ENCODE measurements at regions not wholly inside any gene's neighbourhood (a gene's known extent, or its start where the extent isn't known, plus 50 kb on each side); places are given as distances from the start of the nearest gene placed in this dataset.

DNA sequence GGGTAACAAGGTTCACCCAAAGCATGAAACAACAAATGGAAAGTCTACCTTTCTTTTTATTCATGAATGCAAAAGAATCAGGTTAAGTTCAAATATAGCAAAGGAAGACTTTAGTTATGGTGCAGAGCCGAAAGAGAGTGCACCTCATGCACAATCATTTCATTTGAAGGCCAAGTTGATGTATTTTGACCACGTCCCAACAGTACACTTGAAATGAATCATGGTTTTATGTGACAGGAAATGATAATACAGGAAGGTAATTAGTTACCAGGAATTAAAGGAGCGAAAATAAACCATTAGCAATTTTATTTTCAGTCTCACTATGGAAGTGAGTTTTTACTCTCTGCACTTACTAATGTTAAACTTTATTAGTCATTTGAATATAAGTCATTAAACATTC lies 281.2 kb upstream of the DIAPH2 start:
- TF ChIP-seq, protein P1, sequence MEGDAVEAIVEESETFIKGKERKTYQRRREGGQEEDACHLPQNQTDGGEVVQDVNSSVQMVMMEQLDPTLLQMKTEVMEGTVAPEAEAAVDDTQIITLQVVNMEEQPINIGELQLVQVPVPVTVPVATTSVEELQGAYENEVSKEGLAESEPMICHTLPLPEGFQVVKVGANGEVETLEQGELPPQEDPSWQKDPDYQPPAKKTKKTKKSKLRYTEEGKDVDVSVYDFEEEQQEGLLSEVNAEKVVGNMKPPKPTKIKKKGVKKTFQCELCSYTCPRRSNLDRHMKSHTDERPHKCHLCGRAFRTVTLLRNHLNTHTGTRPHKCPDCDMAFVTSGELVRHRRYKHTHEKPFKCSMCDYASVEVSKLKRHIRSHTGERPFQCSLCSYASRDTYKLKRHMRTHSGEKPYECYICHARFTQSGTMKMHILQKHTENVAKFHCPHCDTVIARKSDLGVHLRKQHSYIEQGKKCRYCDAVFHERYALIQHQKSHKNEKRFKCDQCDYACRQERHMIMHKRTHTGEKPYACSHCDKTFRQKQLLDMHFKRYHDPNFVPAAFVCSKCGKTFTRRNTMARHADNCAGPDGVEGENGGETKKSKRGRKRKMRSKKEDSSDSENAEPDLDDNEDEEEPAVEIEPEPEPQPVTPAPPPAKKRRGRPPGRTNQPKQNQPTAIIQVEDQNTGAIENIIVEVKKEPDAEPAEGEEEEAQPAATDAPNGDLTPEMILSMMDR (IDR thresholded peaks at IDR 0.05; ENCODE audit: low read depth, low read length) = no peak
- no peak overlapping the region for H3K4me3 ChIP-seq (ENCODE audit: low read depth, low read length)

DNA sequence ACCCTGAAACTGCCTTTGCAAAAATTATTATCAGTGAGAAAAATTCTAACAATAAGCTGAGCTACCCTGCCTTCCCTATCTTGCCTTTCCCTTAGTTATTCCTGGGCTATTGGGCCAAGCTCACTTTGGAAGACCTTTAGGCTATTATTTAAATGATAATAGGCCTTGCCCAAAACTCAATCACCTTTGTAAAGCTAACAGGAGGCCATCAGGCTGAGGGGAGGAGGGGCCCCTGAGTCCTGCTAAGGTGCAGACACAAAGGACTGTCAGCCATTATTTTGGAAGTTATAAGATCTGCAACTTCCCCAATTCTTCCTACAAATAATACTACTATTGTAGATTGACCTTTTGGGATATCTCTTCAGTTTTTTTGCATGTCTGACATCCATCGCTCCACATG lies 278.8 kb upstream of the DIAPH2 start:
- TF ChIP-seq, protein P1 (IDR thresholded peaks at IDR 0.05; ENCODE audit: low read depth, low read length) = no peak
- H3K4me3 ChIP-seq (ENCODE audit: low read depth, low read length) = no peak overlapping the region

DNA sequence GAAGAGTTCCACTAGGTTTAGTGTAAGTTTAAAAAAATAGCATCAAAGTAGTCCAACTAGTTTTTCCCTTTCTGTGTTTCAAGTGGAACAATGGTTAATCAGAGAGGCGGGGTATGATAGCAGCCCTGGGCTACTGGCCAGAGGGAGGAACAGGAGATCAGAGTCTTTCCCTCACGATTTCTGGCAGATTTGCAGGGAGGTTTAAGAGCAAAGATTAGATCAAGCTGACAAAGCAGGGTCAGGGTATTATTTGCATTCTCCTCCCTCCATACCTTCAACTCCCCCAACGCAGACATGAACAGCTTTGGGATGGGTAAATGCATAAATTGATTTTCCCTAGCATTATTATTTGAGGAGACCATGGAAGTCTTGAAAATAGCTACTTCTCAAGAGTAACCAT lies 277.6 kb upstream of the DIAPH2 start:
- H3K4me3 ChIP-seq (ENCODE audit: low read depth, low read length) = no peak overlapping the region
- TF ChIP-seq, protein P1 (IDR thresholded peaks at IDR 0.05; ENCODE audit: low read depth, low read length) = no peak

DNA sequence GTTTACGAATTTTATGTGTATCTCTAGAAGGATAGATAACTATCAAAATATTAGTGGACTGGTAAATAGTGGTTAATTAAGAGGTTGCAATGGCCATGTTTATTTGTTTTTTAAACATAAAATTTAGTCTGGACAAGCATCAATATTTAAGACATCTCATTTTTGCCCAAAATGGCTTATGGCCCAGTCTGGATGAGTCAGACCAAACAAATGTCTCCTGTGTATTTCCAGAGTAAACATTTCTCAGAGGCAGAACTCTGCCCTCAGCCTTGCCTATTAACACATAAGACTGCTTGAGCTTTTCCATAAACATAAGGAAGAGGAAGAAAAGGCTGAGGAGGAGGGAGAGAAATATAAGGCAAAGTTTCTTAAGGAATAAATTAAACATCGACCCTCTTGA lies 277.1 kb upstream of the DIAPH2 start:
- TF ChIP-seq, protein P1 (IDR thresholded peaks at IDR 0.05; ENCODE audit: low read depth, low read length) = no peak
- H3K4me3 ChIP-seq (ENCODE audit: low read depth, low read length) = no peak overlapping the region

DNA sequence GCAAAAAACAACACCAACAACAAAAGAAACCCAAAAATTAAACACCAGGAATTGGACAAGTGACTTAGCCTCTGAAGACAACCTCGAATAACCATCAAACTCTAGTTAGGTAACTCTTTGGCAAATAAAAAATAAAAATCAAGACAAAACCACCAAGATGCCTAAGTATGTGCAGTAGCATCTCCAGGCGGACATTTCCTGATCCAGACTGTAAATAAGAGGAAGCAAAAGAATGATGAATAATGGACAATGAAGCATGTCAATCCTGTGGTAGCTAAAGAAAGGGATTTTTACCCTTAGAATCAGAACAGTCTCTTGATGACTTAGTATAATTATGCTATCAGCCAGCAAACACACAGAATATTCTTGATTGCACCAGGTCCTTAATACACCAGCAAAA lies 276.7 kb upstream of the DIAPH2 start:
- TF ChIP-seq, protein P1 (IDR thresholded peaks at IDR 0.05; ENCODE audit: low read depth, low read length) = no peak
- no peak overlapping the region for H3K4me3 ChIP-seq (ENCODE audit: low read depth, low read length)

DNA sequence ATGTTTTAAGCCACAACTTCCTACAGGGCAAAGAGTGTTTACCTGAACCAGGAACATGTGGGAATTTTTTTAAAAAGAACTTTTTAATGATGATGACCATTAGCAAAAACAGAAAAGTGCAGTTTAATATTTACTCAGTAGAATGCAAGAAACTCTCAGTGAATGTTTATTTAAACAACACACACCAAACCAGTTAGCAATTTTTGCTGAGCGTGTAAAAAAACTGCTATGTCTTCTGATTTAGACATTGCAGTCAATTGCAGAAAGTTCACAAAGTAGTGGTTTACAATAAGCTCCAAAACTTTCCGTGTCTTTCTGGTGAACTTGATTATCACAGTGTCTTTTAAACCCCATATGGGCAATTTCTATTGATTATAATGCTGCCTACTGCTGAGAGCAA lies 273.7 kb upstream of the DIAPH2 start:
- H3K4me3 ChIP-seq (ENCODE audit: low read depth, low read length) = no peak overlapping the region
- TF ChIP-seq, protein P1 (IDR thresholded peaks at IDR 0.05; ENCODE audit: low read depth, low read length) = no peak

DNA sequence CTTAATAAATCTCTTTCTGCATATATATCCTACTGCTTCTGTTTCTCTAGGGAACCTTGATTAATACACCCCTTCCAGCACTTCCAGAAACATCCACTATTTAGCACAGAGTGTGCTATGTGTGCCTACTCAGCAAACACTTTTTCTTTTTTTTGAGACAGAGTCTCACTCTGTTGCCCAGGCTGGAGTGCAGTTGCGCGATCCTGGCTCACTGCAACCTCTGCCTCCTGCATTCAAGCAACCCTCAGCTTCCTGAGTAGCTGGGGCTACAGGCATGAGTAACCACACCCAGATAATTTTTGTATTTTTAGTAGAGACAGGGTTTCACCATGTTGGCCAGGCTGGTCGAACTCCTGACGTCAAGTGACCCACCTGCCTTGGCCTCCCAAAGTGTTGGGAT lies 266.9 kb upstream of the DIAPH2 start:
- H3K4me3 ChIP-seq (ENCODE audit: low read depth, low read length) = no peak overlapping the region
- TF ChIP-seq, protein P1 (IDR thresholded peaks at IDR 0.05; ENCODE audit: low read depth, low read length) = no peak

Measured in WI38 (cell line).